Ascending aorta (tissue), 2 donors: ENCODE measurements at regions not wholly inside any gene's neighbourhood (a gene's known extent, or its start where the extent isn't known, plus 50 kb on each side); places are given as distances from the start of the nearest gene placed in this dataset.

Experiments
- DNase-seq, 2 donors: peaks; one replicate each; pipeline ENCODE4 v3.0.0-alpha.2; 2019; ENCODE audit warnings: low spot score in 2 of 2
- H3K27ac ChIP-seq, 2 donors: fragments of 200-600 bp; sonication (generic); one replicate each; pipeline ENCODE4 v1.5.1; 2016 to 2017; ENCODE audit warnings: mild to moderate bottlenecking in 1 of 2
- H3K27me3 ChIP-seq: fragments of 200-600 bp; sonication (generic); one replicate; pipeline ENCODE4 v1.5.1; 2017
- H3K36me3 ChIP-seq, 2 donors: fragments of 200-600 bp; sonication (generic); one replicate each; pipeline ENCODE4 v1.5.1; 2016
- H3K4me1 ChIP-seq, 2 donors: fragments of 200-600 bp; sonication (generic); one replicate each; pipeline ENCODE4 v1.5.1; 2016 to 2017; ENCODE audit warnings: mild to moderate bottlenecking in 1 of 2
- H3K4me3 ChIP-seq, 2 donors: fragments of 200-600 bp; sonication (generic); one replicate each; pipeline ENCODE4 v1.5.1; 2016 to 2017; ENCODE audit warnings: mild to moderate bottlenecking in 1 of 2
- H3K9me3 ChIP-seq, 2 donors: fragments of 200-600 bp; sonication (generic); one replicate each; pipeline ENCODE4 v1.5.1; 2016
- CTCF ChIP-seq, 3 experiments: fragments of 200-600 bp in 2 of 3; fragments of 450-650 bp in 1 of 3; sonication (generic) in 2 of 3; IDR thresholded peaks; one replicate each; pipeline ENCODE4 v1.5.1; 2016 to 2019; ENCODE audit warnings: antibody characterized with exemption in 3 of 3, mild to moderate bottlenecking in 1 of 3, moderate library complexity in 1 of 3
- intact Hi-C: fragments of 100-400 bp; cut with DNase I; formaldehyde crosslinking; loops from one replicate; pipeline ENCODE4 v1.15.1; 2023

- Histone ChIP-seq H3K9me3 (no peaks in the 10 kb centered on the region), H3K27me3 (no peaks in the 10 kb centered on the region), H3K36me3 (no peaks in the 10 kb centered on the region), H3K4me3 (no peak overlapping the region), H3K4me1 (no peaks in the 10 kb centered on the region), H3K27ac (no peak overlapping the region)
- intact Hi-C loops, result no loop called here
- no peak for TF ChIP-seq CTCF (IDR thresholded peaks at IDR 0.05)
- no peak for DNase-seq
Observed at GRCh38 chr13:85254641-85255040, 544.6 kb downstream of the SLITRK6 start.

- no peak overlapping the region for H3K27ac ChIP-seq
- TF ChIP-seq CTCF (IDR thresholded peaks at IDR 0.05), result no peak
- no peak for DNase-seq
- H3K4me3 ChIP-seq, result no peak overlapping the region
- no peaks in the 10 kb centered on the region for H3K9me3 ChIP-seq
- no peaks in the 10 kb centered on the region for H3K27me3 ChIP-seq
- no peaks in the 10 kb centered on the region for H3K36me3 ChIP-seq
- intact Hi-C loops, result no loop called here
- no peaks in the 10 kb centered on the region for H3K4me1 ChIP-seq
Observed at GRCh38 chr13:85249151-85249550, 550.1 kb downstream of the SLITRK6 start.

GRCh38 chr13:85247780-85248179 is 551.4 kb downstream of the SLITRK6 start:
- TF ChIP-seq CTCF (IDR thresholded peaks at IDR 0.05), result no peak
- no peaks in the 10 kb centered on the region for H3K36me3 ChIP-seq
- H3K27me3 ChIP-seq, result no peaks in the 10 kb centered on the region
- H3K9me3 ChIP-seq, result no peaks in the 10 kb centered on the region
- H3K4me1 ChIP-seq, result no peaks in the 10 kb centered on the region
- H3K27ac ChIP-seq, result no peak overlapping the region
- no peak for DNase-seq
- H3K4me3 ChIP-seq, result no peak overlapping the region
- intact Hi-C loops, result no loop called here

- TF ChIP-seq CTCF (IDR thresholded peaks at IDR 0.05), result no peak
- DNase-seq, result no peak
- intact Hi-C loops, result no loop called here
- Histone ChIP-seq H3K27me3 (no peaks in the 10 kb centered on the region), H3K4me1 (no peaks in the 10 kb centered on the region), H3K4me3 (no peak overlapping the region), H3K36me3 (no peaks in the 10 kb centered on the region), H3K27ac (no peak overlapping the region), H3K9me3 (no peaks in the 10 kb centered on the region)
Observed at GRCh38 chr13:85243831-85244230, 555.4 kb downstream of the SLITRK6 start.

- no peak for TF ChIP-seq CTCF (IDR thresholded peaks at IDR 0.05)
- no peaks in the 10 kb centered on the region for H3K36me3 ChIP-seq
- no peak overlapping the region for H3K27ac ChIP-seq
- H3K9me3 ChIP-seq, result no peaks in the 10 kb centered on the region
- intact Hi-C loops, result no loop called here
- H3K4me3 ChIP-seq, result no peak overlapping the region
- H3K27me3 ChIP-seq, result no peaks in the 10 kb centered on the region
- no peaks in the 10 kb centered on the region for H3K4me1 ChIP-seq
- no peak for DNase-seq
Observed at GRCh38 chr13:85241060-85241459, 558.2 kb downstream of the SLITRK6 start.

GRCh38 chr13:85236413-85236812 is 562.8 kb downstream of the SLITRK6 start:
- intact Hi-C loops, result no loop called here
- DNase-seq, result no peak
- no peak for TF ChIP-seq CTCF (IDR thresholded peaks at IDR 0.05)
- no peak overlapping the region for H3K4me3 ChIP-seq
- no peaks in the 10 kb centered on the region for H3K4me1 ChIP-seq
- H3K9me3 ChIP-seq, result no peaks in the 10 kb centered on the region
- no peaks in the 10 kb centered on the region for H3K27me3 ChIP-seq
- no peak overlapping the region for H3K27ac ChIP-seq
- H3K36me3 ChIP-seq, result no peaks in the 10 kb centered on the region
